ENCODE measurements at regions not wholly inside any gene's neighbourhood (a gene's known extent, or its start where the extent isn't known, plus 50 kb on each side); places are given as distances from the start of the nearest gene placed in this dataset.
"Not testable (repeated sequence)": the region's sequence is repeated elsewhere in the genome, so short reads cannot be mapped to it uniquely, and the experiment has no call there.

DNA sequence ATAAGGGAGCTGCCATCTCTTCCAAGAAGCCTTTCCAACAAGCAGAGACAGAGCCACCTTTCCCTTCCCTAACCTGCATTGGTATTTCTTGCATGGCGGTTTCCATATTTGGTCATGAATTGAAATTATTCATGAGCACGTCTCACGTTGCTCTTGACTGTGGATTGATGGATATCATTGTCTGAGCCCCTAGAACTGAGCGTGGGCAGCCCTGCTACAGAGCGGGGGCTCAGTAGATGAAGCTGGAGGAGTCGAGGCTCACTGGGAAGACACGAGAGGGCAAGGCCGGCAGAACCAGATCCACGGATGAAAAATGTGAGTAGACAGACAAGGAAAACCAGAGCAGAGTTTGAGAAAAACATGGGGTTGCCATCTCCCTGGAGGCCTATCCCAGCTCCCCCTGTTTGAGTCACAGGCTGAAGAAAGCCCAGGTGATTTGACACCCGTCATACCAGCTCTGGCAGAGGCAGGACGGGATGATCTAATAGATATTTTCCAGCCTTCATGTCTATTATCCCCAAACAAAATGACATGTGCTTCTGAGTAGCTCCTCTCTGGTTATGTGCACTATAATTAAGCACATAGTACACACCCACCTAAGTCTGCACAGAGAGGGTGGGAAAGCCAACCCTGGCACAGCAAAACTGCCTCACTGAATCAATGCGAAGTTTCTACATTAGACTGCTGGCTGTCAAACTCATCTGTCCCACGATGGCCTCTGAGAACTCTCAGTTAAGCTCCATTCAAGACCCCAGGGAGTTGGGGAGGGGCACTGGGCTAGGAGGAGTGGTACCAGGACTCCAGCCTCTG lies 363.5 kb upstream of the KLHL29 start:
- FAIRE-seq, result no peak

DNA sequence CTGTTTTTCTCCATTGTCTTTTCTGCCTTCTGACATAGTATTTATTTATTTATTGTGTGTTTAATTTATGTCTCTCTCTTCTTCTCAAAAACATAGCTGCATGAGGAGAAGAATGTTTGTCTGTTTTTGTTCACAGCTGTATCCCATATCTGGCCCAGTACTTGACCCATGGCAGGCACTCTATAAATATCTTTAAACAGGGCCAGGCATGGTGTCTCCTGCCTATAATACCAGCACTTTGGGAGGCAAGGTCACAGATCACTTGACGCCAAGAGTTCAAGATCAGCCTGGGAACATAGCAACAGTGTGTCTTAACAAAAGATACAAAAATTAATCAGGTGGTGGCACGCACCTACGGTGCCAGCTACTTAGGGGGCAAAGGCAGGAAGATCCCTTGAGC lies 361.3 kb upstream of the KLHL29 start:
- no peak for FAIRE-seq

DNA sequence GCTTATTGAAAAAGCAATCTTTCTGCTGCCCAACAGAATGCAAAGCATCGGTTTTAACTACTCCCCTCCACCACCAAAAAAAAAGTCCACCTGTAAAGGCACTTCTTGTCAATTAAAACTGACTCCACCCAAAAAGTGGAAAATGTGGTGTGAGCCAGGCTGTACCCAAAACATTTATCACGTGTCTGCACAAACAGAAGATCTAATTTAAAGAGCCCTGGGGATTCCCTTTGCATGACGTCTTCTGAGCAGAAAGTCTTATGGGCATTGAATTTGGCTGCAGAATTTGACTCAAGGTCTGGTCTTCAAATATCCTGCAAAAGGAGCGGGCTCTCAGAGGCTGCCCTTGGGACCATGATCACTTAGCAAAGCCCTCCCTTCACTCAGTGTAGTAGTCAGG lies 358.3 kb upstream of the KLHL29 start:
- FAIRE-seq, result no peak

DNA sequence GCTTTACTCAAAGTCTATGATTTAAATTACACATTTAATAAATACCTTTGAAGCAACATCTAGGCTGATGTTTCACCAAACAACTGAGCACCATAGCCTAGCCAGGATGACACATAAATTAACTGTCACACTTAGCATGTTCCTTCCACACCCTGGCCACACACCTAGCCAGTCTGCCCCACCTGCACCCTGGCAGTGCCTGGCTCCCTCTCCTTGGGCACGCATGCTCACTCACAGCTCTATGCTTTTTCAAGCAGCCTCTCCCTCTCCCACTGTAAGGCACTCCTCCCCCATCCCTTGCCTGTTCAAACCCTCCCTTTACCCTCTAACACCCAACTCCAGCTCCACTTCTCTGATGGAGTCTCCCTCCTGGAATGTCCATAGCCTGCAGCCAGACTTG lies 357.6 kb upstream of the KLHL29 start:
- no peak for FAIRE-seq

DNA sequence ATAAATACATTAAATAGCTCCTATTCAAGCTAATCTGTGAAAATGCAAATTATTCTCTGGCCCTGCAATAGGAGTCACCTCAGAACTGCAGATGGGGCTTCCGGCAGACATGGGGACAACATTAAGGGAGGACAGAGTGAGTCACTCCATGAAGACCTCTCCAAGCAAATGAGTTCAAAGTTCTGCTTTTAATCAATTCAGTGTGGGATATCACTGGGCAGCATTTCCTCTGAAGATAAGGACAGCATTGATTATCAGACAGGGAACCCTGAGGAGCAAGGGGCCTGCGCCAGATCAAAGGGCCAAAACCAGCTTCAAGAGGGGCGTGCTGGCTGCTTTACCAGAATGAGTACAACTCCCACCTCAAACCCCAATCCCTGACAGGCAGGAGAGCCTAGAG lies 356.9 kb upstream of the KLHL29 start:
- no peak for FAIRE-seq

DNA sequence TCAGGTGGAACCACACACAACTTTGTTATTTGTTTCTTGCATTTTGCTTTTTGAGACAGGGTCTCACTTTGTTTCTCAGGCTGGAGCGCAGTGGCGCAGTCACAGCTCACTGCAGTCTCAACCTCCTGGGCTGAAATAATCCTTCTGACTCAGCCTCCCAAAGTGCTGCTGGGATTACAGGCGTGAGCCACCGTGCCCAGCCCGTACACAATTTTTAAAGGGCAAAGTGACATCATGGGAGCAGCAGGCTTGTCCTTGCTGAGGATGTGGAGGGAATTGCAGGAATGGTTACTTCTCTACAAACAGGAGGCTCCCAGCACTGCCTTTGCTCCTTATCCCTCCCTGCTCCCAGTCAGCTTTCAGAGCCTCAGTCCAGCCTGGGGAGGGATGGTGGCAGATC lies 355.9 kb upstream of the KLHL29 start:
- no peak for FAIRE-seq

DNA sequence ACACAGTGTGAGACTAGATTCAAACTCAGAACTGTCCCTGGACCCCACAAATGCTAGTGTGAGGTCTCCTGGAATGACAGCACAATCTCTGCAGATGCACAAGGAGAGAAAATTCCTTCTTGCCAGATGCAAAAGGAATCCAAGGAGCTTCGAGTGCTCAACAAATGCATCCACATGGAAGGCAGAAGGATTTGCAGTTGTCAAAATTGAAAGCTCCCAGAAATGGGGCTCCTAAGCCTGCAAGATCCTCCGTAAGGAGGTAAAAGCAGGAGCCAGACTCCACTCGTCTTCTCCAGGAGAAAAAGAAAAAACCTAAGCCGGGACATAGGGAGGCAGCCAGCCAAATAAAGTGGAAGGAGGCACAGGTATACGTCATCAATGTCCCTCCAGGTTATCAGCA lies 355.0 kb upstream of the KLHL29 start:
- FAIRE-seq, result no peak

DNA sequence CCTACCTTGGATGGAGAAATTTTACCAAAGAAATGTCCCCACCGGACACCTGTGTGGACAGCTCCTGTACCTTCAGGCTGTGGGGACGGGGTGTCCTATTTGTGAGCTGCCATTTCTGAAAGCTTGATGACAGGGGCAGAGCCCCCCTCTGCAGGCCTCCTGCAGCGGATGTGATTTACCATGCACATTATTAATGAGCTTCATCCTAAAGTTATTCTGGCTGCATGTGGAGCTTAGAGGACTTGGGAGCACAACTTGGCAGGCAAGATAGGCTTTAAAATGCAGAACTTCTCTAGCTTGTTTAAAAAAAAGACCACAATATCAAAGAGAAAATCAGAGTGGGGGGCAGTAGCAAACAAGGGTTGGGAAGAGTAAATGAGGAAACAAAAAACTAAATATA lies 350.0 kb upstream of the KLHL29 start:
- FAIRE-seq, result no peak

DNA sequence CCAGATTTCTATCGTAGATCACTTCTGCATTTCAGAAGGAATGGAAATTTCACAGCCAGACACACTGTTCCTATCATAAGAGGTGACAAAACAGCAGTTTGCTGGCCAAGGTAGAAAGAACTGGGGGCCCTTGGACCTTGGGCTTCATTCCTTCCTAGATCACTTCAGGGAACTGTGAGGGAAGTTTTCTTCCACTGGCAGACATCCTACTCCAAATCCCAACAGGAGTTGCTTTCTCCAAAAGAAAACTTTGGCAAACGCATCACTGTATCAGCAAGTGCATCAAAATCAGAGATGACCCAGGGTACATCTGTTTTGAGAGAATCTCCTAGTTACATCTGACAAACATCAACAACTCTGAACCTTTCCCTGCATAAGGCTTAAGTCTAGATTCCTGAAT lies 348.4 kb upstream of the KLHL29 start:
- FAIRE-seq, result no peak

DNA sequence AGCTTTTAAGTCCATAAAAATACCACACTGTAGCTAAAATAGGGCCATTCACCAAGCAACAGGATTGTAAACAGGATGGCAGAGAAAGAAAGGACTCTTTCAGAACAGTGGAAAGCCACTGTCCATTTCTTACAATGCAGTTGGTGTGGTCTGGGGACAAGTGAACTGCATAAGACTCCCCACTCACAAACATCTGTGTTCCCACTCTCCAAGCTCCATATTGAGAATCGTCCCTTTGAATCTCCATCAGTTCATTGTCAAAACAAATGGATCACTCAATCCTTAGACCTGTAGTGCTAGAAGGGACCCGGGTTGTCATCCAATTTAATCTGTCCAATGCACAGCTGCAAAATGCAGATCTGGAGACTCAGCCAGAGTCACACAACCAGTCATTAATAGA lies 347.4 kb upstream of the KLHL29 start:
- FAIRE-seq, result no peak

DNA sequence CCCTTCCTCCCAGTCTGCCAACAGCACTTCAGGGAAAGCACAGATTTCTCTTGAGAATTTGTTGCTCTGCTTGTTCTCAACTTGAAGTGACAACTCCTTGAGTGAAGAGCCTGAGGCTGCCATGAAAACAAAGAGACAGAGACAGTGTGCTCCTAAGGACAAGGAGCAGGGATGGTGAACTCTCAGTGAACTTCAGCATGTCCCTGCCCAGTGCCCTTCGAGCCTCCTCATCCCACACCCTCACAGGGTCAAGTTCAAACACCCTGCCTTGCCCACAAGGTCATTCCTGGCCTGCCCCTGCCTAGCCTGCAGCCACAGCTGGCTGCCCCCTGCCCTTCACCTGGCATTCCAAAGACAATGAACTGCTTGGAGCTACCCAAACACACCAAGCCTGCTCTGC lies 343.5 kb upstream of the KLHL29 start:
- FAIRE-seq, result no peak

DNA sequence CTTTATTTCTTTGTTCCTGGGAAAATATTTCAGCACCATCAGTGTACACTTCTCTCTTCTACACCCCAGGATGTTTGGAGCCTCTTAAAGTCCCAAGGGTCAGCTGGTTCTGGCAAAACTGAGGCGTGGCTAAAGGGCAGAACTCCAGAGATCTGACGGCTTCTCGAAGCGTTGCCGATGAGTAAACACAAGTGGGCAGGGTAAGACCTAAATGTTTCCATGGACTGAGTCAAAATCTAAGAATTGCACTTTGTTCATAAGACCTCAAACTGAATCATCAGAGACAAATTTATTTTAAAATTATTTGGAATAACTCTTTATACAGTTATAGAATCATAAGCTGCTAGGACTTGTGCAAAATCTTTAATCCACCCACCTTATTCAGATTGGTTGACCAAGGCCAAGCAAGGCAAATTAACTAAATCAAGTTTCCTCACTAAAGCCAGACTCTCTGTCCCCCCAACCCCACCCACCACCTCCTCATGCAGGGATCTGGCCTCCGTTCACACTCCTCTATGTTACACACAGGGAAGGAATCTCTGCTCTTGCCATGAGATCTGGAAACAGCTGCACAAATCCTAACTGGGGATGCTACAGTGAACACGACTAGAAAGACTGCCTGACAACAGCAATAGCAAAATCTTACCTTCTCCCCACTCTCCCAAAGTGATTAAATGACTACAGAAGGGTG lies 342.6 kb upstream of the KLHL29 start:
- FAIRE-seq, result no peak

DNA sequence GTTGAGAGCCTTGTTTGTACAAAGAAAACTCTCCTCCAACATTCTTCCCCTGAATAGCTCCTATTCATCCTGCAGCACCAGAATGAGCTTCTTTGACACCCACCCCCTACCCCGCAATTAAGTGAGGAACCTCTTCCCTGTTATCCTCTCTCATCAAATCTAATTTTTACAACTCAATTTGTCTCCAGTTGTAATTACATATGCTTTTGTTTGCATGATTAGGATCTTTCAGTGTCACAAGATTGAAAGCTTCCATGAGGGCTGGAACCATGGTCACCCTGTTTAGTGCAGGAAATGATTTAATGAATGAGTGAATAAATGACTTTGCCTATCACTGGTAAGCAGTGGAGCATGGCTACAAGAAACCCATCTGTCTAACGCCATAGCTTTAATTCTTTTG lies 334.6 kb upstream of the KLHL29 start:
- FAIRE-seq, result no peak

DNA sequence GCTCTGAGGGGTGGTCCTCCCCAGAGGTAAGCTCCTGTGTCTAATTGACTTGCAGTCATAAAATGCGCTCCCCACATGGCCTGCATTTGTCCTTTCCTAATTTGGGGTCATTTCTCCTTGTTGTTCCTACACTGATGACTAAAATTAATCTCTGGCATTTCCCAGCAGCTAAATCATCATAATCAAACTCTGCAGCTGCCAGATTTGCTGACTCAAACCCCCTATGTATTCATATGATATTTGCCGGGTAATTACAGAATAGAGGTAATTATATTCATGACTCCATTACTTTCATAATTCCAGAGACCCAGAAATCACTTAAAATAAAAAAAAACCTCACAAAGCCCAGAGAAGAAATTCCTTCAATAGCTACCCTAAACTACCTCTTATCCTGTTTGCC lies 331.4 kb upstream of the KLHL29 start:
- no peak for FAIRE-seq

DNA sequence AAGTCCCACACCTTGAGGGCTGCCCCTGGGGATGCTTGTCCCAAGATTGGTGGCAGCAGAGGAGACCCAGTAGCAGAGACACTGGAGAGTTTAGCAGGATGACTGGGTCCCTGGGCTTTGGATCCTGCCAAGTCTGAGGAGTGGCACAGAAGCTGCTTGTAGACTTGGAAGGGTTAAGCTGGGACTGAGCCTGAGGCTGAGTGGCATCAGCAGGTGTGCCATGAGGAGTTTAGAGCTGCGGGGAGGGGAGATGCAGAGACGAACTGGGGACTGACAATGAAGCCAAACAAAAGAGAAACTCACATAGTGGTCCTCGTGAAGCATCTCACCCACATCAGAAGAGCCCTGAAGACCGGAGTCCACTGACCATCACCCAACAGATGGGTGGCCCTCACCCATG lies 329.7 kb upstream of the KLHL29 start:
- no peak for FAIRE-seq

DNA sequence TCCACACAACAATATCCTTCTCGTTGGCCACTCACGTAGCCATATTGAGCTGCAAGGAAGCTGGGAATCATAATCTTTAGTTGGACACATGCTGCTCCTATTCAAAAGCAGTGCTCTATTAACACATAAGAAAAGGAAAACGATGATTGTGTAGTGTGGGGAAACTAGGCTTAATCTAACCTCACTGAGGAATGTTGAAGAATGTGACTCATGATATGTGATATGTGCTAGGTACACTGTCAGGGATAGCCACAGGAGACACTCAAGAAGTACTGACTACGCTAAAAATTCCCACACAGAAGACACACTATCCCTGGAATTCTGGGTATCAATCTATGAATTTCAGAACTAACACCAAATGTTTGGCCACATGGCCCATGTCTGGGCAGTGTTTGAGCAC lies 328.1 kb upstream of the KLHL29 start:
- FAIRE-seq, result not testable (repeated sequence)

DNA sequence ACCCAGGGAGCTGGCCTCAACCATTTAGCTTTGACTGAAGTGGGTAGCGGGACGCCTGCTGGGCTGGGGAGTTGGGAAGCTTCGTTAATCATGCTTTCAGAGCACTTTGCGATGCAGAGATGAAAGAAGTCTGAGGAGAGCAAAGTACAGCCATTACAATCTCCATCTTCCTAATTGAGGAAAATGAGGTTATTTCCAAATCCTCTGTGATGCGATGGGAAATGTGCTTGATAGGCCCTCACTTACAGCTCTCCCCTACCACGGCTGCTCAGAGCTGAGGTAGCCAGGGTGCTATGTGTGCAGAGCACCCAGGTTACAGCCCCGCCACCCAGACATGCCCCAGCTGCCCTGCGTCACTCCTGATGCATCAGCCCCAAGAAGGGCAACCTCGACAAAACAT lies 326.5 kb upstream of the KLHL29 start:
- FAIRE-seq, result no peak

DNA sequence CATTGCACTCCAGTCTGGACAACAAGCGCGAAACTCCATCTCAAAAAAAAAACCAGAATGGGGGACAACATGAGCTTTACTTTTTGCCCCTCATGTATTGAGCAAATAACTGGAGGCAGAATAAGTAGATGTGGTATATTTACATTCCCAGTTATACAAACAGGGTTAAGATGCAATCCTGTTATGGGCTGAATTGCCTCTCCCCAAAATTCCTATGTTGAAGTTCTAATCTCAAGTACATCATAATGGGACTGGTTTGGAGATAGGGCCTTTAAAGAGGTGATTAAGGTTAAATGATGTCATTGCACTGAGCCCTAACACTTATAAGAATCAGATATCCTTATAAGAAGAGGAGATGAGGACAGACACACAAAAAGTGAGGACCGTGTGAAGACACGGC lies 319.8 kb upstream of the KLHL29 start:
- no peak for FAIRE-seq

DNA sequence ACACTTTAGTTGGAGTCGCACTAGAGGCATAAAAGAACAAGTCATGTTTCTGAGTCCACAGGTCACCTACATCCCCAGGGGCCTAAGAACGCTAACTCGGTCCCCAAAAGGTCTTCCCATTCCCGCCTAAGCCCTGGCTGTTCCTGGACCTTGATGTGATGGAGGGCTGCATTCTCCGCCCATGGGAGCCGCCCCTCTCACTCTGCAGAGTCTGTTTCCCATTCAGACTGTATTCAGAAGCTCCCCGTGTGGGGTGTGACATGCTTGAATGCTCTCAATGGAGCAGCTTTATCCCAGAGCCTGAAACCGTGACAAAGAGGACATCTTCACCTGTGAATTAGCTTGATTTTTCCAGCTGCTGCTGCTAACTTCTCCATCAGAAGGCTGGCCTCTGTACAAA lies 319.0 kb upstream of the KLHL29 start:
- no peak for FAIRE-seq

DNA sequence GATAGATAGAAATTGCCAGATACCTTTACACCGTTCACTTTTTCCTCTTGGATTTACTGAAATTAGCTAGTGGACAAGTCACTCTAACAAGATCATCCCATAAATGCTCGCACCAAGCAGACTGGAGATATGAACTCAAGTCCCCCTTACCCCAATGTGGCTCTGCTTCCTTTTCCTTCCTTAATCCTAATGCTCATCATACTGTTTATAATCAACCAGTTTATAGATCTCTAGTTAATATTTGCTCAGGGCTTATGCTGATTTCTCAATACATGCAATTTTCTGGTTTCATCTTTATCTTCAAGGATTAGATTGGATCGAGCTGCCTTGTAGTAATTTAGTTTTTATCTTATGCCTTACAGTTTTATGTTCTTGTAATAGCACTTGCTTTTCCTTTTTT lies 318.3 kb upstream of the KLHL29 start:
- FAIRE-seq, result no peak

DNA sequence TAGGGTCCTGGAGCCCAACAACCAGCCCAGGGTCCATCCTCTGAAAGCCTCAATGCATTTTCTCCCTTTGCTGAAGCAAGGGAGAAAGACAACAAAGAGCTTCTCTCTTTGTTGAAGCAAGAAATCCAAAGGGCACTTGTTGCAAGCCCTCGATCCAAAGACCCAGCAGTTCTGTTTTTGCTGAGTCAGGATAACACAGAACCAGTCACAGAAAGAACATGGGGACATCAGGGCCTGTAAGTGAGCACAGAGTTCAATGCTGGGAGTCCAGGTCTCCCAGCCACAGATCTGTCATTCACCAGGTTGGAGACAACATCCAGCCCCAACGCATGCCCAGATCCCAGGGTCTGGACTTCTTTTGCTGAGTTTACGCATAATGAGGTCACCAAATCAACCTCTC lies 315.8 kb upstream of the KLHL29 start:
- no peak for FAIRE-seq

DNA sequence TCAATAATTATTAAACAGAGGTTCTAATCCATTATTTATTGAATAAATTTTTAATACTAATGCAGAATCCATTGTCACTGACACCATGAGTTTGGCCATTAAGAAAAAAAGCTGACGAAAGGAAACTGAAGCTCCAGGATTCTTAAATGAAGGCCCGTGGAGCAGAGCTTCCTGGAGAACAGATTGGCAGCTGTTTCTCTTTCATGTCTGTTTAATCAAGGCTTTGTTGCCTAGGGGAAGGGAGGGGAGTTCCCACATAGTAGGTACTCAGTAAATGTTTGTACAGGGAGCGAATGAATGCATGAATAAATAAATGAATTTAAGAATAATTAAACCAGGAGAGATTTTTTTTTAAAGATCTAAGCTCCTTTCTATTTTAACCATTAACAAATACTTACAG lies 315.1 kb upstream of the KLHL29 start:
- FAIRE-seq, result no peak

DNA sequence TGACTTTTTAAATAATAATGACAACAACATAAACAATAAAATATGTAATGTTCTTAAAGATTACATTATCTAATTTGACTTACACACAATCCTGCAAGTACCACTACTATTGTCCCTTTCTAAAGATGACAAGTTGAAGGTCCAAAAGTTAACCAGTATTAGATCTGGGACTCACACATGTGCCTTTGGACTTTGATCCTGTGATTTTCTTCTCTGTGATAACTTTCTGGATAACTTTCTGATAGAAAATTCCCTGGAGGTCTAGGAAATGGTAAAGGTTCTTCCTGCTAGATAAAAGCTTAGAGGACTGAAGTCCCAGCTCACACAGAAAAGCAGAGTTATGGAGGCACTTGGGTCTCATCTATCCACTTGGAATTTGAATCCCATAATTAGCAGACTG lies 311.9 kb upstream of the KLHL29 start:
- no peak for FAIRE-seq

DNA sequence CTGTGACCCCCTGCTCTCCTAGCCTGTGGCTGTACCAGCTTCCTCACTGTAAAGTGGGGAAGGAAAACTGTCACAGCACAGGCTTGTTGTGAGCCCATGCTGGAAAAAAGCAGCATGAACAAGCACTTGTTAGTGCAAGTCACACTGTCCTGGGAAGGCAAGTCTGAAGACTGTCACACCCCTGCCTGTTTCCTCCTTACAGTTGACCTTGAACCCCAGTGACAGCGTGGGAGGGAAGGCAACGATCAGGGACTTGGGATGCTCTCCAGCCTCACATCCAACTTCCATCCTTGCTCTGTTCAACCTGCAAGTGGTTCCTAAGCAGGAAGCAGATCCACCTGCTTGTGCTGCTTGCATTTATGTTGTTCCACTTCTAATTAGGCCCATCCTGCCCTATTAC lies 311.3 kb upstream of the KLHL29 start:
- no peak for FAIRE-seq

DNA sequence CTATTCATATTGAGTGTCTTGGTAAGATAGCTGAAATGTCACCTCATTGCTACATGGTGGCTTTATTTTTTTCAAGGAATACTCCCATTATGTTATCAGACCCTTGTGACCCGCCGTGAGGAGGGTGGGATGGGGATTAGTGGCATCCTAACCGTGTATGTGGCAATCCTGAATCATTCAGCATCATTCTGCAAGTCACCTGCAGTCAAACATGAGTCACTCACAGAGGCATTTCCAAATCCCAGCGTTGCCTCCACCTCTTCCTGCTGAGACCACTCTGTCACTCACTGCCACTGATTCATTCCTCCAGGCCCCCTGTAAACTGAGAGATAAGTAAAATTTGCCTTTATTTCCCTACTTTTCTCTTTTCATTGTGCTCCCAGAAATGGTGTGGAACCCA lies 307.4 kb upstream of the KLHL29 start:
- no peak for FAIRE-seq
